Stimulated activated CD4-positive, alpha-beta T cell treated with anti-CD3 and anti-CD28 coated beads, Interleukin-4, amount 100 ng/mL, for 4 hours (primary cell): ENCODE measurements at regions not wholly inside any gene's neighbourhood (a gene's known extent, or its start where the extent isn't known, plus 50 kb on each side); places are given as distances from the start of the nearest gene placed in this dataset.
"Not testable (repeated sequence)": the region's sequence is repeated elsewhere in the genome, so short reads cannot be mapped to it uniquely, and the experiment has no call there.

Experiments
- DNase-seq, 2 experiments: peaks; one replicate each; pipeline ENCODE4 v3.0.0-alpha.2; 2020

- DNase-seq: not testable (repeated sequence)
Measured at GRCh38 chr2:87319705-87320104, 298.1 kb upstream of the PLGLB1 start.

- DNase-seq: not testable (repeated sequence)
Measured at GRCh38 chr2:87321201-87321600, 299.6 kb upstream of the PLGLB1 start.

GRCh38 chr2:87324335-87325041, 302.8 kb upstream of the PLGLB1 start:
- DNase-seq: not testable (repeated sequence)

GRCh38 chr2:87325042-87325910, 303.6 kb upstream of the PLGLB1 start:
- DNase-seq: not testable (repeated sequence)

GRCh38 chr2:87325911-87326294, 304.3 kb upstream of the PLGLB1 start:
- not testable (repeated sequence) for DNase-seq

GRCh38 chr2:87326754-87327153, 305.1 kb upstream of the PLGLB1 start:
- DNase-seq: not testable (repeated sequence)

GRCh38 chr2:87327648-87328371, 306.2 kb upstream of the PLGLB1 start:
- DNase-seq: not testable (repeated sequence)

GRCh38 chr2:87329529-87329928, 307.9 kb upstream of the PLGLB1 start:
- not testable (repeated sequence) for DNase-seq

GRCh38 chr2:87330486-87330885, 308.8 kb upstream of the PLGLB1 start:
- DNase-seq: not testable (repeated sequence)

GRCh38 chr2:87331940-87332583, 310.4 kb upstream of the PLGLB1 start:
- not testable (repeated sequence) for DNase-seq

- DNase-seq: not testable (repeated sequence)
Measured at GRCh38 chr2:87334888-87335287, 313.2 kb upstream of the PLGLB1 start.

GRCh38 chr2:87338998-87339397, 317.4 kb upstream of the PLGLB1 start:
- DNase-seq: not testable (repeated sequence)

GRCh38 chr2:87341601-87342014, 320.0 kb upstream of the PLGLB1 start:
- peak; percentile 43 to 61 for DNase-seq

GRCh38 chr2:87342175-87342574, 320.5 kb upstream of the PLGLB1 start:
- DNase-seq: not testable (repeated sequence)

GRCh38 chr2:87343347-87343746, 321.7 kb upstream of the PLGLB1 start:
- not testable (repeated sequence) for DNase-seq

- not testable (repeated sequence) for DNase-seq
Measured at GRCh38 chr2:87345283-87345682, 323.6 kb upstream of the PLGLB1 start.

- not testable (repeated sequence) for DNase-seq
Measured at GRCh38 chr2:87348556-87348955, 326.9 kb upstream of the PLGLB1 start.

- not testable (repeated sequence) for DNase-seq
Measured at GRCh38 chr2:87349006-87349405, 327.4 kb upstream of the PLGLB1 start.

- not testable (repeated sequence) for DNase-seq
Measured at GRCh38 chr2:87352178-87352934, 330.7 kb upstream of the PLGLB1 start.

- not testable (repeated sequence) for DNase-seq
Measured at GRCh38 chr2:87353408-87353807, 331.8 kb upstream of the PLGLB1 start.

GRCh38 chr2:87354102-87354501, 332.5 kb upstream of the PLGLB1 start:
- DNase-seq: not testable (repeated sequence)

GRCh38 chr2:87360250-87360649, 338.6 kb upstream of the PLGLB1 start:
- DNase-seq: not testable (repeated sequence)
